MM.1S (cell line): ENCODE measurements at regions not wholly inside any gene's neighbourhood (a gene's known extent, or its start where the extent isn't known, plus 50 kb on each side); places are given as distances from the start of the nearest gene placed in this dataset.

Source experiments
- DNase-seq: peaks from one replicate; pipeline ENCODE4 v3.0.0-alpha.2; 2015
- H2AFZ ChIP-seq: fragments of 300-600 bp; sonication (generic); 2 replicates; pipeline ENCODE4 v1.6.0; 2016; ENCODE audit warnings: antibody characterized with exemption, low read length
- H3F3A ChIP-seq: fragments of 300-600 bp; sonication (generic); 2 replicates; pipeline ENCODE4 v1.6.1; 2016; ENCODE audit warnings: mild to moderate bottlenecking, antibody characterized with exemption, low read length, moderate library complexity, mixed read lengths; ENCODE audit not compliant: insufficient read depth
- H3K27ac ChIP-seq: fragments of 300-600 bp; sonication (generic); 2 replicates; pipeline ENCODE4 v1.5.1; 2016; ENCODE audit warnings: mild to moderate bottlenecking, low read length
- H3K27me3 ChIP-seq: fragments of 300-600 bp; sonication (generic); replicated peaks from 2 replicates; pipeline ENCODE4 v1.6.0; 2016; ENCODE audit warnings: low read length; ENCODE audit not compliant: insufficient read depth
- H3K36me3 ChIP-seq: fragments of 300-600 bp; sonication (generic); replicated peaks from 2 replicates; pipeline ENCODE4 v1.6.1; 2016; ENCODE audit warnings: mild to moderate bottlenecking, low read length, mixed read lengths; ENCODE audit not compliant: insufficient read depth
- H3K4me1 ChIP-seq: fragments of 300-600 bp; sonication (generic); 2 replicates; pipeline ENCODE4 v1.6.1; 2016; ENCODE audit warnings: low read length, mixed read lengths
- H3K4me2 ChIP-seq: fragments of 300-600 bp; sonication (generic); 2 replicates; pipeline ENCODE4 v1.6.0; 2016; ENCODE audit warnings: low read depth, low read length
- H3K4me3 ChIP-seq: fragments of 300-600 bp; sonication (generic); 2 replicates; pipeline ENCODE4 v1.5.1; 2016; ENCODE audit warnings: low read length, mixed read lengths
- H3K79me2 ChIP-seq: fragments of 300-600 bp; sonication (generic); 2 replicates; pipeline ENCODE4 v1.6.1; 2016; ENCODE audit warnings: mixed run types, low read length, mixed read lengths
- H3K9ac ChIP-seq: fragments of 300-600 bp; sonication (generic); 2 replicates; pipeline ENCODE4 v1.6.1; 2016; ENCODE audit warnings: low read length, mixed read lengths
- H3K9me2 ChIP-seq: fragments of 300-600 bp; sonication (generic); replicated peaks from 2 replicates; pipeline ENCODE4 v1.6.1; 2016; ENCODE audit warnings: mild to moderate bottlenecking, low read length, mixed read lengths; ENCODE audit not compliant: insufficient read depth
- H3K9me3 ChIP-seq: fragments of 300-600 bp; sonication (generic); replicated peaks from 2 replicates; pipeline ENCODE4 v1.6.1; 2016; ENCODE audit warnings: mild to moderate bottlenecking, low read length, mixed read lengths; ENCODE audit not compliant: insufficient read depth
- H4K20me1 ChIP-seq: fragments of 300-600 bp; sonication (generic); 2 replicates; pipeline ENCODE4 v1.6.1; 2016; ENCODE audit warnings: mild to moderate bottlenecking, low read length, moderate library complexity, mixed read lengths; ENCODE audit not compliant: insufficient read depth
- CTCF ChIP-seq: fragments of 300-600 bp; sonication (generic); IDR thresholded peaks from 2 replicates; pipeline ENCODE4 v1.5.1; 2016; ENCODE audit warnings: antibody characterized with exemption, low read length, mixed read lengths
- EZH2 ChIP-seq: fragments of 300-600 bp; sonication (generic); optimal IDR thresholded peaks from 2 replicates; pipeline ENCODE3; 2017; ENCODE audit warnings: low read depth, mild to moderate bottlenecking, antibody characterized with exemption, low read length, mixed read lengths
- EZH2phosphoT487 ChIP-seq: fragments of 300-600 bp; sonication (generic); IDR thresholded peaks from 2 replicates; pipeline ENCODE4 v1.6.1; 2018; ENCODE audit warnings: antibody characterized with exemption, low read length

GRCh38 chr4:24256547-24256946 is 327.8 kb downstream of the DHX15 start:
- no peak for DNase-seq
- Histone ChIP-seq H2AFZ (no peak overlapping the region), H3K9ac (no peak overlapping the region), H3K9me3 (no peaks in the 10 kb centered on the region), H3K4me3 (no peak overlapping the region), H3K27ac (no peak overlapping the region), H3K4me2 (no peak overlapping the region), H3F3A (no peaks in the 10 kb centered on the region), H3K36me3 (no peaks in the 10 kb centered on the region), H3K4me1 (peaks cover 7% of the 10 kb centered on the region), H3K27me3 (no peaks in the 10 kb centered on the region), H3K9me2 (no peaks in the 10 kb centered on the region), H3K79me2 (no peaks in the 10 kb centered on the region), H4K20me1 (no peaks in the 10 kb centered on the region)
- TF ChIP-seq EZH2 (no peak), CTCF (no peak)

- Histone ChIP-seq H3K9me2 (no peaks in the 10 kb centered on the region), H3F3A (no peaks in the 10 kb centered on the region), H3K9me3 (no peaks in the 10 kb centered on the region), H4K20me1 (no peaks in the 10 kb centered on the region), H3K36me3 (no peaks in the 10 kb centered on the region), H3K79me2 (no peaks in the 10 kb centered on the region), H3K4me3 (no peak overlapping the region), H3K4me2 (no peak overlapping the region), H3K4me1 (peaks cover 7% of the 10 kb centered on the region), H3K9ac (no peak overlapping the region), H3K27ac (no peak overlapping the region), H3K27me3 (no peaks in the 10 kb centered on the region), H2AFZ (no peak overlapping the region)
- TF ChIP-seq CTCF (no peak), EZH2 (no peak), EZH2phosphoT487 (no peak)
- DNase-seq, result no peak
These were observed 328.3 kb downstream of the DHX15 start for GRCh38 chr4:24256066-24256465.

- DNase-seq, result no peak
- Histone ChIP-seq H3K9me2 (no peaks in the 10 kb centered on the region), H3K36me3 (no peaks in the 10 kb centered on the region), H3K27me3 (no peaks in the 10 kb centered on the region), H3K4me3 (no peak overlapping the region), H3K9me3 (no peaks in the 10 kb centered on the region), H3K4me2 (no peak overlapping the region; the same call in 1 of the 2 replicates), H2AFZ (no peak overlapping the region), H3K27ac (no peak overlapping the region), H4K20me1 (no peaks in the 10 kb centered on the region), H3K9ac (no peak overlapping the region), H3K79me2 (no peaks in the 10 kb centered on the region), H3K4me1 (peaks cover 7% of the 10 kb centered on the region), H3F3A (no peaks in the 10 kb centered on the region)
- TF ChIP-seq EZH2phosphoT487, result no peak
- TF ChIP-seq CTCF, result no peak
- TF ChIP-seq EZH2, result no peak
These were observed 332.2 kb downstream of the DHX15 start for GRCh38 chr4:24252121-24252520.
